ENCODE measurements at regions not wholly inside any gene's neighbourhood (a gene's known extent, or its start where the extent isn't known, plus 50 kb on each side); places are given as distances from the start of the nearest gene placed in this dataset.

DNA sequence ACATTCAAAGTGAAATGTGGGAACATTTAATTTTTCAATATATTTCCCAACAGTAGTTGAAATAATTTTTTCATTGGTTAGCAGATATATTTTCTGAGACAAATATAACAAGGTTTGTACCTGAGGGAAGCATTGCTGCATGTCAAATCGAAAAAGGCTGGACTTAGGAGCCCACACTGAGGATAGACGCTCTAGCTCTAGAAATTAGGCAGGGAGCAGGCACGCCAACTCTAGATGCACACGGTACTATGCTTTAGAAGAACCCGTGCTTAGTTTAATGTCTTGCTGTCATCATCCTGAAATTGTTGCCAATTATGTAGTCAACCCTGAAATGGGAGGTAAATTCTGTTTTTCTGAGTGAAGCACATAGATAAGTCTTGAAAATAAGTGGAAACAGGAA, 731.1 kb upstream of the ZNF804A start:
- FAIRE-seq: no peak

GRCh38 chr2:183868153-183868552, 730.2 kb upstream of the ZNF804A start:
- 0% methylated on average over 2 of the region's 2 CpGs for WGBS (ENCODE audit: insufficient coverage, low coverage, missing lambda C conversion rate)
- intact Hi-C loops (cut with micrococcal nuclease) (no loop called here), in situ Hi-C loops (cut with MboI) (no loop called here)
- Histone ChIP-seq H2AFZ (ENCODE audit: low read depth, low read length) (no peak overlapping the region), H3K36me3 (ENCODE audit: control insufficient read depth, insufficient read depth, low read length) (no peaks in the 10 kb centered on the region), H3K9me1 (ENCODE audit: control insufficient read depth, insufficient read depth, low read length) (no peaks in the 10 kb centered on the region), H3K27me3 (ENCODE audit: control insufficient read depth in 2 of 2, insufficient read depth in 2 of 2, low read length in 2 of 2) (no peaks in the 10 kb centered on the region), H3K4me1 (replicated peaks in 1 of 2; ENCODE audit: control insufficient read depth in 2 of 2, insufficient read depth in 2 of 2, low read length in 2 of 2) (no peaks in the 10 kb centered on the region), H3K4me3 (no peak overlapping the region), H3K9ac (ENCODE audit: insufficient read depth in 1 of 2, low read depth in 2 of 2, low read length in 2 of 2) (no peak overlapping the region), H3K79me2 (ENCODE audit: control insufficient read depth, insufficient read depth, low read length) (no peaks in the 10 kb centered on the region), H3K4me2 (ENCODE audit: insufficient read depth, low read length) (no peak overlapping the region), H4K20me1 (replicated peaks; ENCODE audit: control insufficient read depth, insufficient read depth, low read length) (no peaks in the 10 kb centered on the region), H3K27ac (ENCODE audit: extremely low read depth, low read depth, low read length) (no peak overlapping the region), H3K9me3 (replicated peaks; ENCODE audit: control insufficient read depth, insufficient read depth, low read depth, low read length) (no peaks in the 10 kb centered on the region; the same call in 1 of the 2 replicates)
- ChIA-PET CTCF (ENCODE audit: low intra/inter-chr PET ratio) (no interaction called here), POLR2A (no interaction called here)
- FAIRE-seq (no peak), DNase-seq (ENCODE audit: extremely low read depth in 1 of 4, low spot score in 3 of 4) (no peak), ATAC-seq (no peak)
- no TSS peak for BruUV-seq (replicated peaks)
- TF ChIP-seq ZNF253 (CRISPR knock-in tag; conservative IDR thresholded peaks at IDR 0.05) (no peak), YBX1 (IDR thresholded peaks at IDR 0.05) (no peak), FOXO4 (CRISPR knock-in tag; IDR thresholded peaks at IDR 0.05) (no peak), UBTF (IDR thresholded peaks at IDR 0.05; ENCODE audit: borderline replicate concordance in 1 of 2, low read depth in 2 of 2, low read length in 2 of 2) (no peak), NR4A1 (CRISPR knock-in tag; IDR thresholded peaks at IDR 0.05) (no peak), NR4A1 (tag; IDR thresholded peaks at IDR 0.05) (no peak), ZNF644 (tag; IDR thresholded peaks at IDR 0.05; ENCODE audit: low read depth) (no peak), BRCA1 (IDR thresholded peaks at IDR 0.05) (no peak), BRCA1 (CRISPR knock-in tag; IDR thresholded peaks at IDR 0.05) (no peak), EHMT2 (IDR thresholded peaks at IDR 0.05) (no peak), ILK (tag; IDR thresholded peaks at IDR 0.05; ENCODE audit: borderline replicate concordance, low read depth) (no peak)
- TF ChIP-seq, protein P1, sequence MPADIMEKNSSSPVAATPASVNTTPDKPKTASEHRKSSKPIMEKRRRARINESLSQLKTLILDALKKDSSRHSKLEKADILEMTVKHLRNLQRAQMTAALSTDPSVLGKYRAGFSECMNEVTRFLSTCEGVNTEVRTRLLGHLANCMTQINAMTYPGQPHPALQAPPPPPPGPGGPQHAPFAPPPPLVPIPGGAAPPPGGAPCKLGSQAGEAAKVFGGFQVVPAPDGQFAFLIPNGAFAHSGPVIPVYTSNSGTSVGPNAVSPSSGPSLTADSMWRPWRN (IDR thresholded peaks at IDR 0.05; ENCODE audit: low read depth): no peak

More for the DNA sequence above, 731.1 kb upstream of the ZNF804A start:
- Histone ChIP-seq H3K4me2 (ENCODE audit: insufficient read depth, low read length) (no peak overlapping the region), H3K79me2 (ENCODE audit: control insufficient read depth, insufficient read depth, low read length) (no peaks in the 10 kb centered on the region), H3K27ac (ENCODE audit: extremely low read depth, low read depth, low read length) (no peak overlapping the region), H3K9me3 (replicated peaks; ENCODE audit: control insufficient read depth, insufficient read depth, low read depth, low read length) (no peaks in the 10 kb centered on the region; the same call in 1 of the 2 replicates), H2AFZ (ENCODE audit: low read depth, low read length) (no peak overlapping the region), H3K36me3 (ENCODE audit: control insufficient read depth, insufficient read depth, low read length) (no peaks in the 10 kb centered on the region), H3K4me1 (replicated peaks in 1 of 2; ENCODE audit: control insufficient read depth in 2 of 2, insufficient read depth in 2 of 2, low read length in 2 of 2) (no peaks in the 10 kb centered on the region), H3K27me3 (ENCODE audit: control insufficient read depth in 2 of 2, insufficient read depth in 2 of 2, low read length in 2 of 2) (no peaks in the 10 kb centered on the region), H3K9ac (ENCODE audit: insufficient read depth in 1 of 2, low read depth in 2 of 2, low read length in 2 of 2) (no peak overlapping the region), H4K20me1 (replicated peaks; ENCODE audit: control insufficient read depth, insufficient read depth, low read length) (no peaks in the 10 kb centered on the region), H3K9me1 (ENCODE audit: control insufficient read depth, insufficient read depth, low read length) (no peaks in the 10 kb centered on the region), H3K4me3 (no peak overlapping the region)
- no peak for TF ChIP-seq COPS2 (conservative IDR thresholded peaks at IDR 0.05)
- intact Hi-C loops (cut with micrococcal nuclease): no loop called here
- no TSS peak for BruUV-seq (replicated peaks)
- CTCF ChIA-PET (ENCODE audit: low intra/inter-chr PET ratio): no interaction called here
- POLR2A ChIA-PET: no interaction called here
- in situ Hi-C loops (cut with MboI): no loop called here
- 0% methylated on average over 5 of the region's 5 CpGs for WGBS (ENCODE audit: insufficient coverage, low coverage, missing lambda C conversion rate)
- DNase-seq (ENCODE audit: extremely low read depth in 1 of 4, low spot score in 3 of 4): no peak
- no peak for ATAC-seq
